ENCODE measurements at regions not wholly inside any gene's neighbourhood (a gene's known extent, or its start where the extent isn't known, plus 50 kb on each side); places are given as distances from the start of the nearest gene placed in this dataset.
"Not testable (repeated sequence)": the region's sequence is repeated elsewhere in the genome, so short reads cannot be mapped to it uniquely, and the experiment has no call there.

DNA sequence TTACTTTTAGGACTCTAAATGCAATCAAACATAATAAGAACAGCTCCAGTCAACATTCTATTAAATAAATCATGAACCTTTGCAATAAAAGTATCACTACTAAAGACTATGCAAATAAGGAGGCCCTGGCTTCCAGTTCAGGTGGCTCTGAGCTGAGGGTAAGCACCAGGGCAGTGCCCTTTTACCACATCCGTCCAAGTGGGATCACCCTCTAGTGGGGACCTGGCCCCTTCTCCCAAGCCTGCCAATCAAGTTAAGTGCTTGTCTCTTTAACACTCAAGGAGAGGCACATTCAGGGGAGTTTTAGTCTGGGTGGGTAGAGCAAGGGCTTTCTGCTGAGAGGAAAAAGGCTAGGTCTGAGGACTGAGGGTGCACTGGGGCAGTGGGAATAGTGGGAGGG, 161.4 kb downstream of the TMEM200A start:
- ATAC-seq: no peak
- H3K9me3 Mint-ChIP-seq: peaks cover 2 to 50% of the 10 kb centered on the region in 2 donors
- peaks cover 12 to 58% of the 10 kb centered on the region in 2 donors for H3K36me3 Mint-ChIP-seq

GRCh38 chr6:130529569-130530149, 163.8 kb downstream of the TMEM200A start:
- Mint-ChIP-seq H3K9me3 (peaks cover 4 to 33% of the 10 kb centered on the region in 2 donors), H3K36me3 (peaks cover 12 to 48% of the 10 kb centered on the region in 2 donors), H3K27ac (no peak overlapping the region)
- DNase-seq (ENCODE audit: low spot score in 2 of 2): no peak
- ATAC-seq: no peak

More for the DNA sequence above, 161.4 kb downstream of the TMEM200A start:
- no peak overlapping the region for H3K27ac Mint-ChIP-seq
- no peak for DNase-seq (ENCODE audit: low spot score in 2 of 2)

- no peak overlapping the region for H3K27ac Mint-ChIP-seq
- peaks cover 29 to 56% of the 10 kb centered on the region in 2 donors for H3K36me3 Mint-ChIP-seq
- ATAC-seq (no peak), DNase-seq (ENCODE audit: low spot score in 2 of 2) (no peak)
- H3K9me3 Mint-ChIP-seq: peaks cover 28 to 35% of the 10 kb centered on the region in 2 donors
Observed at GRCh38 chr6:130534627-130535026, 168.8 kb downstream of the TMEM200A start.

GRCh38 chr6:130535242-130535641, 169.4 kb downstream of the TMEM200A start:
- DNase-seq (ENCODE audit: low spot score in 2 of 2) (no peak), ATAC-seq (no peak)
- peaks cover 35 to 55% of the 10 kb centered on the region in 2 donors for H3K36me3 Mint-ChIP-seq
- no peak overlapping the region for H3K27ac Mint-ChIP-seq
- peaks cover 34 to 35% of the 10 kb centered on the region in 2 donors for H3K9me3 Mint-ChIP-seq

- DNase-seq (ENCODE audit: low spot score in 2 of 2) (no peak), ATAC-seq (no peak)
- peaks cover 37 to 38% of the 10 kb centered on the region in 2 donors for H3K9me3 Mint-ChIP-seq
- no peak overlapping the region for H3K27ac Mint-ChIP-seq
- H3K36me3 Mint-ChIP-seq: peaks cover 43 to 50% of the 10 kb centered on the region in 2 donors
Observed at GRCh38 chr6:130537447-130537846, 171.6 kb downstream of the TMEM200A start.

GRCh38 chr6:130547723-130548122, 181.9 kb downstream of the TMEM200A start:
- Mint-ChIP-seq H3K27ac (no peak overlapping the region), H3K36me3 (peaks cover 0 to 4% of the 10 kb centered on the region in 2 donors), H3K9me3 (peaks cover 0 to 3% of the 10 kb centered on the region in 2 donors)
- ATAC-seq: no peak
- no peak for DNase-seq (ENCODE audit: low spot score in 2 of 2)

DNA sequence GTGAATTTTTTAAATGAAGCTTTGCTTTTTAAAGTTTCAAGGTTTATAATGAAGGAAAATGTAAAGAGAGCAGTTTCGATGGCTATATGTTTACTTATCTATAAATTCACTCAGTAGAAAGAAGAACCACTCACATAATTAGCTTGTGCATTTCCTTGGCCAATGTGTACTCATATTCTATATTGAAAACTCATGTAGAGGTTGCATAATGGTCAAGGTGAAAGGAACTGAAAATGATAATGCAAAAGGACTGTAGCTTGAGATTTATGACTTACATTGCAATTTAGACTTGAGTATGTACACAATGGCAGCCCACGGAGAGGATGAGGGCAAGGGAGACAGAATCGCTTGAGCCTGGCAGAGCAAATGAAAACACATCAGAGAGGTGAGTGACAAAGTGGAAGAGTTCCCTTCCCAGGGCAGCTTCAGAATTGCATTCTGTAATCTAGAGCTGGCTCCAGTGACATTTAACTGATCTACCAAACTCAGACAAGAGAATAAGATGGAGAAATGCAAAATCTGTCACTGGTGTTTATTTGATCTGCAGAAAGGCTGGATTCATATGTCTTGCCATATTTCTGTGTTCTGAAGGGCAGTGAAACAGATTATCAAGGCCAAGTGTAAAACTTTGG, 191.8 kb downstream of the TMEM200A start:
- Mint-ChIP-seq H3K27ac (no peak overlapping the region), H3K36me3 (peaks cover 0 to 5% of the 10 kb centered on the region in 2 donors), H3K9me3 (peaks cover 5 to 35% of the 10 kb centered on the region in 2 donors)
- DNase-seq (ENCODE audit: low spot score in 2 of 2) (no peak), ATAC-seq (no peak)

DNA sequence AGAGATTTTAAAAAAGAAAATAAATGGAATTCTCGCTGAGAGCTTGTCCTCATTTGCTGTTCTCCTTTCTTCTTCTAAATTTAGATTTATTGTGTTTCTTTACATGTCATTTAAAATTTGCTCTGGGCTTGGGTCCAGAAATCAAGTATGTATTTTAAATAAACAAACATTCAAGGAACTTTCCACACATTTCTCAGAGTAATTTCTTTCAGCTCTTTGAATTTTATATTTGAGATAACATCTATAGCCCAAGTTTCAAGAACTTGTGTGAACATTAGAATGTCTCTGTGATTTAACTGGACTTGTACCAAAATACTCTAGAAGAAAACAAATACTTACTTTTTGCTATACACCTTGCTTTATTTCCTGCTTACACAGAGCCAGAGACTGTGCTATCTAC, 192.3 kb downstream of the TMEM200A start:
- Mint-ChIP-seq H3K27ac (no peak overlapping the region), H3K36me3 (peaks cover 0 to 5% of the 10 kb centered on the region in 2 donors), H3K9me3 (peaks cover 5 to 33% of the 10 kb centered on the region in 2 donors)
- DNase-seq (ENCODE audit: low spot score in 2 of 2) (no peak), ATAC-seq (no peak)

- peaks cover 0 to 5% of the 10 kb centered on the region in 2 donors for H3K36me3 Mint-ChIP-seq
- ATAC-seq (no peak), DNase-seq (ENCODE audit: low spot score in 2 of 2) (no peak)
- H3K9me3 Mint-ChIP-seq: peaks cover 5 to 31% of the 10 kb centered on the region in 2 donors
- H3K27ac Mint-ChIP-seq: no peak overlapping the region
Observed at GRCh38 chr6:130559166-130559565, 193.3 kb downstream of the TMEM200A start.

GRCh38 chr6:130560231-130560630, 194.4 kb downstream of the TMEM200A start:
- Mint-ChIP-seq H3K36me3 (peaks cover 0 to 5% of the 10 kb centered on the region in 2 donors), H3K27ac (no peak overlapping the region), H3K9me3 (peaks cover 5 to 25% of the 10 kb centered on the region in 2 donors)
- no peak for DNase-seq (ENCODE audit: low spot score in 2 of 2)
- no peak for ATAC-seq

- not testable (repeated sequence) for H3K36me3 Mint-ChIP-seq; DNase-seq (ENCODE audit: low spot score in 2 of 2); H3K27ac Mint-ChIP-seq
- peak in 1 of 2 donors; percentile 52 for ATAC-seq
- peaks cover 5 to 25% of the 10 kb centered on the region in 2 donors for H3K9me3 Mint-ChIP-seq
Observed at GRCh38 chr6:130561159-130561558, 195.3 kb downstream of the TMEM200A start.

- no peak for ATAC-seq
- H3K9me3 Mint-ChIP-seq: peaks cover 5 to 20% of the 10 kb centered on the region in 2 donors
- no peak overlapping the region for H3K27ac Mint-ChIP-seq
- peaks cover 0 to 5% of the 10 kb centered on the region in 2 donors for H3K36me3 Mint-ChIP-seq
- no peak for DNase-seq (ENCODE audit: low spot score in 2 of 2)
Observed at GRCh38 chr6:130565696-130566095, 199.9 kb downstream of the TMEM200A start.

- ATAC-seq: no peak
- Mint-ChIP-seq H3K36me3 (peaks cover 0 to 5% of the 10 kb centered on the region in 2 donors), H3K9me3 (peaks cover 3 to 5% of the 10 kb centered on the region in 2 donors), H3K27ac (no peak overlapping the region)
- no peak for DNase-seq (ENCODE audit: low spot score in 2 of 2)
Observed at GRCh38 chr6:130574146-130574545, 208.3 kb downstream of the TMEM200A start.

- ATAC-seq: peak in 1 of 2 donors; percentile 35
- Mint-ChIP-seq H3K36me3 (peaks cover 0 to 5% of the 10 kb centered on the region in 2 donors), H3K9me3 (peaks cover 3 to 5% of the 10 kb centered on the region in 2 donors), H3K27ac (no peak overlapping the region)
- no peak for DNase-seq (ENCODE audit: low spot score in 2 of 2)
Observed at GRCh38 chr6:130575557-130575956, 209.7 kb downstream of the TMEM200A start.

GRCh38 chr6:130575971-130576370, 210.2 kb downstream of the TMEM200A start:
- DNase-seq (ENCODE audit: low spot score in 2 of 2): peak; percentile 32 to 57
- H3K27ac Mint-ChIP-seq: peak overlapping the region in 1 of 2 donors; percentile 63
- H3K9me3 Mint-ChIP-seq: peaks cover 3 to 5% of the 10 kb centered on the region in 2 donors
- peak; percentile 97 to 98 for ATAC-seq
- H3K36me3 Mint-ChIP-seq: peaks cover 0 to 5% of the 10 kb centered on the region in 2 donors

DNA sequence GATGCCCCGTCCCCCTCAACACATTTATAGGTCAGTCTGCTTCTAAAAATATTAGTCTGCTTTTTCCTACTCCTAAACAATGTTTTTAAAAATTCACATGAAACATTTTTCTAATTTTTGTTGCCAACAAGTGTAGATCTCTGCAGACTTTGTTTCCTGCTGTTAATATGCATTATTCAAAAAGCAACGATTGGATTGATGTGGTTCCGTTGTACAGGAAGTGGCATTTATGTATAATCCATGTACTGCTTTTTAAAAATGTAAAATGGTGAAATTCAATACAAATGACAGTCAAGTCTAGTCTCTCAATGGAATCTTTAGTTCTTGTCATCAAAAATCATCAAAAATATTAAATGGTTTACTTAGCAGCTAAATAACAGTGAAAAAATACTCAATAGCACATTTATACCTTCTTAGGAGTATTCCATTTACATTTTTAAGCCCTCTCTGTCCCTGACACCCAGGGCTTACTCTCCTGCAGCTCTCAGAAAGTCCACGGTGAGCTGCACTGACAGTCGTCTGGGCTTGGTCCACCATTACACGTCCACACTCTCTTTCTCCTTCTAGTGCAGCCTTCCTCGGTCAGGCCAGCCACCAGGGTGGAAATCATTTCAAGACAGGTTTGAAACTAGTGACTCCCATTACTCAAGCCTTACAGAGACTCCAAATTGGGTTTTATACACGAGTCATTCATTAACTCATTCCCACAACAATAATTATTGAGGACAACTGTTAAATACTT, 211.5 kb downstream of the TMEM200A start:
- DNase-seq (ENCODE audit: low spot score in 2 of 2): no peak
- no peak for ATAC-seq
- no peaks in the 10 kb centered on the region for H3K36me3 Mint-ChIP-seq
- H3K9me3 Mint-ChIP-seq: peaks cover 0 to 5% of the 10 kb centered on the region in 2 donors
- peak overlapping the region in 1 of 2 donors; percentile 1 for H3K27ac Mint-ChIP-seq

- Mint-ChIP-seq H3K9me3 (peaks cover 0 to 5% of the 10 kb centered on the region in 2 donors), H3K27ac (no peak overlapping the region), H3K36me3 (no peaks in the 10 kb centered on the region)
- no peak for ATAC-seq
- no peak for DNase-seq (ENCODE audit: low spot score in 2 of 2)
Observed at GRCh38 chr6:130578713-130579112, 212.9 kb downstream of the TMEM200A start.
